HG03025 (cell line): ENCODE measurements at regions not wholly inside any gene's neighbourhood (a gene's known extent, or its start where the extent isn't known, plus 50 kb on each side); places are given as distances from the start of the nearest gene placed in this dataset.

ENCODE experiments used
- ATAC-seq: cut with Tn5 transposase; IDR thresholded peaks from one replicate; pipeline ENCODE4 v1.9.1; 2021; ENCODE audit warnings: mild to moderate bottlenecking, moderate library complexity; ENCODE audit not compliant: unreplicated experiment, low FRiP score

- no peak for ATAC-seq
Measured at GRCh38 chr2:20559277-20559676, 91.6 kb downstream of the HS1BP3 start.

- no peak for ATAC-seq
Measured at GRCh38 chr2:20560011-20560410, 90.9 kb downstream of the HS1BP3 start.

GRCh38 chr2:20560891-20561636 is 89.8 kb downstream of the HS1BP3 start:
- no peak for ATAC-seq

- no peak for ATAC-seq
Measured at GRCh38 chr2:20561637-20562454, 89.1 kb downstream of the HS1BP3 start.

GRCh38 chr2:20562540-20563225 is 88.2 kb downstream of the HS1BP3 start:
- no peak for ATAC-seq

- no peak for ATAC-seq
Measured at GRCh38 chr2:20563251-20563650, 87.6 kb downstream of the HS1BP3 start.

- no peak for ATAC-seq
Measured at GRCh38 chr2:20563833-20564232, 87.1 kb downstream of the HS1BP3 start.

GRCh38 chr2:20565101-20565622 is 85.7 kb downstream of the HS1BP3 start:
- ATAC-seq: no peak

- ATAC-seq: no peak
Measured at GRCh38 chr2:20565623-20566236, 85.2 kb downstream of the HS1BP3 start.

GRCh38 chr2:20566331-20566730 is 84.6 kb downstream of the HS1BP3 start:
- ATAC-seq: no peak

GRCh38 chr2:20567159-20567925 is 83.6 kb downstream of the HS1BP3 start:
- ATAC-seq: no peak
